VCaP (cell line): ENCODE measurements at regions not wholly inside any gene's neighbourhood (a gene's known extent, or its start where the extent isn't known, plus 50 kb on each side); places are given as distances from the start of the nearest gene placed in this dataset.

Experiments used
- H3K27ac ChIP-seq: fragments of 450-650 bp; 2 replicates; pipeline ENCODE4 v1.5.1; 2017
- CTCF ChIP-seq: fragments of 450-650 bp; conservative IDR thresholded peaks from 2 replicates; pipeline ENCODE4 v1.5.1; 2017; ENCODE audit warnings: mild to moderate bottlenecking, moderate library complexity

- TF ChIP-seq CTCF, result no peak
These were observed 901.2 kb upstream of the NR2F2 start for GRCh38 chr15:95429345-95429744.

GRCh38 chr15:95431518-95431917 is 899.0 kb upstream of the NR2F2 start:
- TF ChIP-seq CTCF, result no peak
- no peak overlapping the region for H3K27ac ChIP-seq

More at GRCh38 chr15:95429345-95429744, 901.2 kb upstream of the NR2F2 start:
- H3K27ac ChIP-seq, result no peak overlapping the region

GRCh38 chr15:95432878-95433405 is 897.6 kb upstream of the NR2F2 start:
- H3K27ac ChIP-seq, result no peak overlapping the region
- TF ChIP-seq CTCF, result no peak

- no peak overlapping the region for H3K27ac ChIP-seq
- no peak for TF ChIP-seq CTCF
These were observed 890.6 kb upstream of the NR2F2 start for GRCh38 chr15:95439922-95440376.

- no peak overlapping the region for H3K27ac ChIP-seq
- no peak for TF ChIP-seq CTCF
These were observed 889.8 kb upstream of the NR2F2 start for GRCh38 chr15:95440712-95441111.

GRCh38 chr15:95442107-95442719 is 888.3 kb upstream of the NR2F2 start:
- H3K27ac ChIP-seq, result no peak overlapping the region
- TF ChIP-seq CTCF, result no peak

GRCh38 chr15:95444860-95445259 is 885.6 kb upstream of the NR2F2 start:
- H3K27ac ChIP-seq, result no peak overlapping the region
- no peak for TF ChIP-seq CTCF
